GM04503 (cell line): ENCODE measurements at regions not wholly inside any gene's neighbourhood (a gene's known extent, or its start where the extent isn't known, plus 50 kb on each side); places are given as distances from the start of the nearest gene placed in this dataset.

Experiments used
- DNase-seq: peaks from one replicate; pipeline ENCODE4 v3.0.0-alpha.2; 2012; ENCODE audit warnings: low read depth

DNA sequence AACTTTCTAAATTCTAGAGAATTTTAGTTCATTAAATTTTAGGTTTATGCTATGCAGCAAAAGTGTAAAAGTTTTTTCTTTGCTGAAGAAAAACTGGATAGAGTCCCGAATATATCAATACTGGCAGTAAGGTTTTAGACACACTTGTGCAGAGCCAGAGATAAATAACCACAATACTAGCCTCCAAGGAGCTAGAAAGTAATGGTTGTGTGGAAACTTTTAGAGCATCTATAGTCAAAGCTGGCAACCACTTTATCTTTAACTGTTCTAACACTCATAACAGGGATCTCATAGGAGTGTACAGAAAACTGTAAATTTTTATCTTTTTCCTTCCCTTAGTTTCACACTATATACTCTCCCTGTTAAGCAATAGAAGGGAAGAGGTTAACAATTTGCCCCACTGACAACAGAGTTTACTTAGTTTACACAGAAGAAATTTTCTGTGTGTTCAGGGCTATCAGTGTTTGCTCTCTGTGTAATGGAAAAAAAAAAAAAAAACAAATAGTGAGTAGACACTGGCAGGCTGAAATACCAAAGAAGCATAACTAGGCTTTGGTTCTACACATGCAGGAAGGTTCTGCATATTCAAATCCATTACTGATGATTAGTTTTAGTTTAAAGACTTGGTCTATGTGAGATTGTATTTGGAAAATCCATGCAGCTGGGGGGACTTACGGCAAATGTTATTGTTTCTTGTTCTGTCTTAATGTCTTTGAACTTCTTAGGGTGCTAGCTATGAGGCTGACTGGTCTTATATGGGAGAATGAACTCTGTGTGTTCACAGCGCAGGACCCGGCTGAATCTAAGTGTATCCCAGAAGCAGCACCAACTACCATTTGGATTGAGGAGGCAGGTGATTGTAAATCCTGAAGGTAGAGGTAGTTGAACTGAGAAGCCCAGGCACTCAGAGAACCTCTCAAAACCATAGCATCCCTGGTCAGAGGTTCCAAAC, 187.6 kb downstream of the PCSK1 start:
- no peak for DNase-seq

DNA sequence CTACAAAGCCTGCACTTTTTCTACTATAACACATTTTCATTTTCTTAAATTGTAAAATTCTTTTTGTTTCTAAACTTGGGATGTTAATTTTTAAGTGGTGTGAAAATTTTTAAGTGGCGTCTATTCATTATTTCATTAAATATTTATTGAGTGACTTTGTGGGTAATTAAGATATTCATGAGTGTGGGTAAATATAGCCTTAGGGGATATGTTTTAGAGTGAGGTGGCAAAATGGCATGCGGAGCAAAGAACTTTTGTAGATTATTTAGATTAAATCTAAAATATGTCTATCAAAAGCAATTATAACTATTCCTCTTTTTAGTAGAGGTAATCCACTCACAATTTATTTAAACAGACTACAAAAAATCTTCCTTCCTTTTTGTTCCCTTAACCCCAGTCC, 188.4 kb downstream of the PCSK1 start:
- DNase-seq: no peak

DNA sequence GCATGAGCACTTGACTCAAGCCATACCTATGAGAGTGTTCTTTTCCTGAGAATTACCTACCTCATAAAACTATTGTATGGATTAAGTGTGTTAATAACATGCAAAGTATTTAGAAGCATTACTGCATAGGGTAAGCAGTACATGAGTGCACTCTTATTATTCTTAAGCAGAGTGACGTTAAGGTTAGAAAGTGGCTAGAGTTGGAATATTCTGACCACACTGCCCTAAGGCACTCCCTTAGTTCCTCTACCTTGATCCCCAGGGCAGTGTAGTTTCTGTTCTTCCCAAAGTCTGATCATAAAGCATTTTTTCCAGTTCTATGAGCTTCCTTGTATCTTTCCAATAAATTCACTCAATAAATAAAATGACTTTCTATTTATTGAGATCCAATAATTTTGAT, 189.2 kb downstream of the PCSK1 start:
- DNase-seq: no peak

DNA sequence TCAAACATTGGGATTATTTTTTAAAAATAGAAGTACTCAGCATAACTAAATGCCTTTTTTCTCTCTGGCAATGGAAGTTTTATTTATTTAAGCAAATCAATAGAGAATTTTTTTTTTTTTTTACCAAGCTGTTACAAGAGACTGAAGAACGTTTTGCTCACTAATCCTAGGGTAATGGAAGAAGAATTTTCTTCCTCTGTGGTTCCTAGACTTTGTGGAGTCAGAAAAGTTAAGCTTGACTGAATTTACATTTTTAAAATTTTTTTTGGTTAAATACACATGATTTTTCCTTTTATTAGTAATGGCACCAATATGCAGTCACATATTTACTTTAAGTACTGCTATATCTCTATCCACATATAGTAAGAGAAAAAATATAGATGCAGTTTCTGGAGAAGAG, 189.8 kb downstream of the PCSK1 start:
- no peak for DNase-seq

DNA sequence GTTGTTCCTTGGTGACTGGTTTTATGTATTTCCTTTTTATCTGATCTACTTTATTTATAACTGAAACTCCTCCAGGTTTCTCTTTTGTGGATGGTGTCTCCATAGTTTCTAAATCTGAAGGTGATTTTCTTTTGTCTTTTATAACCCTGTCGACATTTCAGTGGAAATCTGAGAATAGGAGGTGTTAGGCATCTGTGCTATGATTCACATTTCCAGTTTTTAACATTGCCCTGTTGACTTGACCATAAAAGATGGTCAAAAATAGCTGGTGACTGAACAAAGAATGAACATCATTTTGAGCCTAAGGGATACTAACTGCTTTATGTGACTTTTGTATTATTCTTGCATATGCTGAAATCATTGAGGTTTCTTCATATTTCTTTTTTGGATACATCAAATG, 190.5 kb downstream of the PCSK1 start:
- DNase-seq: no peak

DNA sequence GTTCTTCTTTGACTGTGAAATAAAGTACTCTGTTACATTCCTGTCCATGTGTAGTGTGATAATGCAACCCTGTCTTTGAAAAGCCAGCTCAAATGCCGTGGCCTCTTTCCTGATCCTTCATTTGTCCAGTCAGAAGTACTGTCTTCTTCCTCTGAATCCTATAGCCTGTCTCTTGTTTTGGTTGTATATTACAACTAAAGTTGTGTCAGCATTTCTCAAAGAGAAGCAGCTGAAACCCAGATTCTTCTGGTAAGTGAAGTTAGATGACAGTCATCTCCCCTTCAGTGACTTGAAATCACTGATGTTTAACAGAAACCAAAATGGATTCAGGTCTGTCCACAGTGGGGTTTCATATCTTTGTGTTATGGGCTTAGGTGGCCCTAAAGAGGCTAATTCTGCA, 196.2 kb downstream of the PCSK1 start:
- DNase-seq: no peak

DNA sequence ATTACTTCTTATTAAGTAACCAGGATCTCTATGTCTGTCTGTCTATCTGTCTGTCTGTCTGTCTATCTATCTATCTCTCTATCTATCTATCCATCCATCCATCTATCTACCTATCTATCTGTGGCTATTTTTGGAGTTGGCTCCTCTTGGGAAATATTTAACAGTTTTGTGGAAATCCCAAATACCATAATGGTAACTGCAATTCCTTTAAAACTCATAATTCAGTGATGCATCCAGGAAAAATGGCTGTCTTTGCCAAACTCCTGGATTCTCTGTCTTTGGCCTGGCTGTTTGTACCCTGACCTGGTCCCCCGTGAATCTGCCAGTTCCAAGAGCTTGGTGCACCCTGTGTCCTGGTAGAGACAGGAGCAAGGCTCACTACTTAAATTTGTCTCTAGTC, 197.0 kb downstream of the PCSK1 start:
- no peak for DNase-seq

DNA sequence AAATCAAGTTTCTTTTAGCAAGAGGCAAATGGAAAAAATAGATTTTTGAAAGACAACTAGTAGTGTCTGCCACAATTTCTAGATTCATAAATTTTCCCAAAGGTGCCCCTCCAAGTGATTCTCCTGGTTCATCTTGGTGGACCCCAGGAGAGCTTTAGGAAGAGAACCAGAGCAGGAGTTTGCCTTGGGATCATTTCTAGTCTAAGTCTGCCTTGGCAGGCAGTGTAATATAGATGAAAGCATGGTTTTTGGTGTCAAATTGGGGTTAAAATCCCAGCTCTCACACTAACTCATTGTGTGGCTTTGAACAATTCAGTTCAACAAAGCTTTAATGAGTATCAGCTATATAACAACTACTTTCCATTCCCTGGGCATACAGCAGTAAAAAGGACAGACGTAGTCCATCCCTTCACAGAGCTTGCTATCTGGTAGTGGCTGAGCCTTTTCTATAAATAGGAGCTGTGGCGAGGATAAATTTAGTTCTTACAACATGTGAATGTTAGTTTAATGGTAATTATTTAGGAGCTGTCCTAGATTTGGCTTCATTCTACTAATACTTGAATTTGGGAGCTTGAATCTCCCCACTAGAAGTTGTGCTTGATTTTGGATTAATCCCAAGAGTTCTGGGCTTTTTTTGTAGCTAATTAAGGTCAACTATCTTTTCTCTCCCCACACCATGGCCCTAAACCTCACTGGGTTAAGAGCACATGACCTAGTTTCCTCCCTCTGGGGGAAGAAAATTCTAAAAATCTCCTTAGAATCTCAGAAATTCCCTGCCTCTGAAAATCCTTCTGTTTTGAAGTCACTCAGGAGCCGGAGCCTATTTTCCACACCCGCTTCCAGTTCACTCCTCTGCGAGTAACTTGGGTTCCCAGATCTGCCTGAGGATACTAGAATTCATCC, 197.8 kb downstream of the PCSK1 start:
- no peak for DNase-seq

DNA sequence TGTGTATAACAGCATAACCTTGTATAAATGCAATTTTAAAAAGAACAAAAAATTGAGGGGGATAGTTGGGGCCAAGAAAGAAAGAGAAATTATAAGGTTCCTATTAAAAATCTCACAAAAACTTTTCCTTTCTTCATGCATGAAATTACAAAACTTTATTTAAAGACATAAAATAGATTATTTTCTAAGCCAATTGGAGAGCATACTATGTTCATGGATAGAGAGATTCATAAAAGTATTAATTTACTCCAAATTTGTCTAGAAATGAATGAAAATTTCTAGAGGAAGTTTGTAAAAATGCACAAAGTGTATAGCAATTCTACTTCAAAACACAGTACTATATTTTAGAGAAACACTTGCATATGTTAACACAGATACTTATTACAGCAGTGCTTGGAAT, 200.4 kb downstream of the PCSK1 start:
- DNase-seq: no peak

DNA sequence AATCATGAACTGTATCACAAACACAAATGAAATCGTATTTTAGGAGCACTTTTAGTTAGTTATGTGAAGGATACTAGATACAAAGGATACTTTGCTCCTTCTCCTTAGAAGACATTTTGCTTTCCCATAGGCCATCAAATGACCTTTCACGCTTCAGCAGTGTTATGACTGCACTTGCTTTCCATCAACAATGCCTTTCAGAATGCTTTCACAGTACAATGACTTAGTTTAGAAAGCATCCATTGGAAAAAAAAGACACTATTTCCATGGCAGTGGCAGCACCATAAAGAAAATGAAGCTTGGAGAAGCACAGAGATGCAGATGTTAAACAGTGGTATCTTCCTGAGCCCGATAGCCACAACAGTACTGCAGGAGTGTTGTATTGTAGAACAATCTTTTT, 203.9 kb downstream of the PCSK1 start:
- no peak for DNase-seq

DNA sequence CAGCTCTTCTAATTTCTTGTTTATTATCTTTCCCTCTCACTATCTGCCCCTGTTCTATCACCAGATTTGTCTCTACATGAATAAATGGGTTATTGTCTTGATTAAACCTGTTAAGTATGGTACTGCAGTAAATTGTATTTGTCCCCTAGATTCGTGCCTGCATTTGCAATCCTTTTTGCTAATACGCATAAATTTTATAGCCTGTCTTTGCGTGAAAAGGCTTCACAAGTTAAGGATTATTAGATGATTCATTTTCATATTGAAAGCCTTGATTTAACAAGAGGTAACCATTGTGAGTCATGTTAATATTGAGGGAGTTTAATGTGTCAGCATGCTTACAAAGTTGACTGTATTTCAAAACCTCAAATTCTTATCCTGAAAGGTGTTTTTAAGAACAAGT, 204.6 kb downstream of the PCSK1 start:
- no peak for DNase-seq

DNA sequence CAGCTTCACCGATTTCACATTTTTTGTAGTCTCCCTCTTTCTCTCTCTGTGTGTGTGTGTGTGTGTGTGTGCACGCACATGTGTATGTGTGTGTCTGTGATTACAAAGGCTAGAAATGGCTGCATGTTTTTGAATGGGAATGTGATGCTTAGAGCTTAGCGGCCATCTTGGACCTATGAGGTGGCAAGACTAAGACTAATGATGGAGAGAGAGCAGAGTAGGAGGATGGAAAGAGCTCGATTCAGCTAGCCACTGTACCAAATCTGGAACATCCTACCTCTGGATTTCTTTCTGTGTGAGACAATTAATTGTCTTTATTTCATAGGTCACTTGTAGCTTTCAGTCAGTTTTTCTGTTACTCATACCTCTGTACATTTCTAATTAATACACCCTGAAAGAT, 205.1 kb downstream of the PCSK1 start:
- no peak for DNase-seq

DNA sequence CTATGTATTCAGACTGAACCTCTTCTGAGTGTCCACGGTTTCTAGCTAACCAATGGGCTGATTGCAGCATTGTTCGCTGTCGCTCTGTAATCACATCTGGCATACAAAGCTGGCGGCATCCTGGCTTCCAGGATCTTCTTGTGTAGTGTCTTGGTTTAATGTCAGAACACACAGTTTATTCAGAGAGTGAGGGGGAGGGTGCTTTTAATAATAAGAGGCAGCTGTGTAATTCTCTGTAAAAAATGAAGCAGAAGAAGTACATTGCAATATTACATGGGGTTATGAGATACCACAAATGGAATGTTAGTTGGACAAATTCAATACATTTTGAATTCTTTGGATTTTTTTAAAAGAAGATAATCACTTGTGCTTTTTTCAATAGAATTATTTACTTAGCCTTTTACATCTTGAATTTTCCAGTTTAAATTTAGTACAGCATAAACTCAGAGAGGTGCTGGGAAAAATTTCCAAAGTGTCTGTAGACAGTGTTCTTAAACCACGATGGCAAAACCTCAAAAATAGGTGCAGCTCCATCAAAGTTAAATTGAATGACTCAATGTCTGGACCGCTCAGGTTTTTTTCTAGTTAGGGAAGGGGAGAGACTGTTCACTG, 206.0 kb downstream of the PCSK1 start:
- peak; percentile 95 for DNase-seq

DNA sequence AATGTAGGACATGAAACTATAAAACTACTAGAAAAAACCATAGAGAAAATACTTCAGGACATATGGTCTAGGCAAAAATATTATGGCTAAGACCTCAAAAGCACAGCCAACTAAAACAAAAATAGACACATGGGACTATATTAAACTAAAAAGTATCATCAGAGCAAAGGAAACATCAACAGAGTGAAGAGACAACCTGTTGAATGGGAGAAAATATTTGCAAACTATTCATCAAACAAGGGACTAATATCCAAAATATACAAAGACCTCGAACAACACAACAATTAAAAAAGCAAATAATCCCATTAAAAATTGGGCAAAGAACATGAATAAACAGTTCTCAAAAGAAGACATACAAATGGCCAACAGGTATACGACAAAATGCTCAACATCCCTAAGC, 210.9 kb downstream of the PCSK1 start:
- no peak for DNase-seq

DNA sequence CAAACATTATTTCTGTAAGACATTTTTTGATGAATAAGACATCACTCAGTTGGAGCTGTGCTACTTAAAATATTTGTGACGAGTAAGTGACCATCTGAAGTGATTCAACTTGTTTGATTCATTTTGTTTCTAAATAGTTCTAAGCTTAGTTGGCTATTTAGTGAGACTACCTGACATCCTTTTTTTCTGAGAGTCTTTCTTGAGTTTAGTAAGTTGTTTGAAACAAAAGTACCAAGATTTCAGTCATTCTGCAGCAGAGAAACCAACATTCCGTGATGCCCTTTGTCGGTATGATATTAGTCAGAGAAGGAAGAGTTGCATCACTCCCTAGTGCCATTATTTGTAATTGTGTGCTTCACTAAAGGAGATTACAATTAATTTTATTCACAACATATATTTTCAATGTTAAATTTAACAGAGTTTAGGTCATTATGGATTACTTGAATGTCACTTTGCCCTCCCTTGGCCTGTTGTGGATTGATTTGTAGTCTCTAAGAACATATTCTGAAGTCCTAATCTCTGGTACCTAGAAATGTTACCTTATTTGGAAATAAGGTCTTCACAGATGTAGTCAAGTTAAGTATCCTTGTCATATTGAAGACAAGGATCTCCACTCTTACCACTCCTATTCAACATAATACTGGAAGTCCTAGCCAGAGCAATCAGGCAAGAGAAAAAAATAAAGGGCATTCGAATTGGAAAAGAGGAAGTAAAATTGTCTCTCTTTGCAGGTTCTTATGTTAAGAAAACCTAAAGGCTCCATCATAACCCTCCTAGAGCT, 212.2 kb downstream of the PCSK1 start:
- DNase-seq: no peak

DNA sequence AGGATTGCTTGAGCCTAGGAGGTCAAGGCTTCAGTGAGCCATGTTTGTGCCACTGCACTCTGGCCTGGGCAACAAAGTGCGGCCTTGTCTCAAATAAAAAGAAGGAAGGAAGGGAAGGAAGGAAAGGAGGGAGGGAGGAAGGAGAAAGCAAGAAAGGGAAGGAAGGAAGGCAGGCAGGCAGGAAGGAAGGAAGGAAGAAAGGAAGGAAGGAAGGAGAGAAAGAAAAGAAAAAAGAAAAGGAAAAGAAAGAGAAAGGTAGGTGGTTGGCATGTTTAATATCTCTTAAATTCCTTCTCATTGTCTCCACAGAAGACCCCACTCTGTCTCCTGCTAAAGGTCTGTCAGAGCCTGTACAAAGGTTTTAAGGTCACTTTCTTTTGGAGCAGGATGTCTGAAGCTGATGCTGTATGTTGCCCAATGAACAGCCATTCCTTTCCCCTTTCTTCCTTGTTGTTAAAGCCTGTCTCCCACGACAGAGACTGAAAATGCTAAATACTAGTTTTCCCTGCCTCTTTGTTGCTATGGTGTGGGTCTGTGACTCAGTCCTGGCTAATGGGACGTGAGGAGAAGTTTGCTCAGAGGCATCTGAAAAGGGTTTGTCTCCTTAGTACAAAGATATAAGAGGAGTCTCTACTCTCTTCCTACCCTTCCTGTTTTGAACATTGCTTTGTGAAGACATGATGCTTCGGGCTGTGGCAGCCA, 213.3 kb downstream of the PCSK1 start:
- DNase-seq: peak; percentile 84

DNA sequence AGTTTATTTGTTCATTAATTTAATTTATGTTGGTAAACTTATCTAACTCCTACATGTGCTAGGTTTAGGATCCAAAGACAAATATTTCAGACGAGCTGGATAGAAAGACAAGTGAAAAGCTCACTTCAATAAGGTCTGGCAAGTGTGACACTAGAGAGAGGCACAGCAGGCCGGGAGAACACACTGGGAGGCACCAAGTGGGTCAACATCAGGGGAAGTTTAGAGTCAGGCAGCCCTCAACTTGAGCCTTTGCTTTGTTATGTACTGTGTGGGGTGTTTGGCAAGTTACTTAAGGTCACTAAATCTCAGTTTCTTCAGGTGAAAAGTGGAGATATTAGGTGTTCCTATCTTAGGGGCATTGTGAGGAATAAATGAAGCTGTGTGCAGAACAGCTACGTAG, 214.4 kb downstream of the PCSK1 start:
- no peak for DNase-seq

DNA sequence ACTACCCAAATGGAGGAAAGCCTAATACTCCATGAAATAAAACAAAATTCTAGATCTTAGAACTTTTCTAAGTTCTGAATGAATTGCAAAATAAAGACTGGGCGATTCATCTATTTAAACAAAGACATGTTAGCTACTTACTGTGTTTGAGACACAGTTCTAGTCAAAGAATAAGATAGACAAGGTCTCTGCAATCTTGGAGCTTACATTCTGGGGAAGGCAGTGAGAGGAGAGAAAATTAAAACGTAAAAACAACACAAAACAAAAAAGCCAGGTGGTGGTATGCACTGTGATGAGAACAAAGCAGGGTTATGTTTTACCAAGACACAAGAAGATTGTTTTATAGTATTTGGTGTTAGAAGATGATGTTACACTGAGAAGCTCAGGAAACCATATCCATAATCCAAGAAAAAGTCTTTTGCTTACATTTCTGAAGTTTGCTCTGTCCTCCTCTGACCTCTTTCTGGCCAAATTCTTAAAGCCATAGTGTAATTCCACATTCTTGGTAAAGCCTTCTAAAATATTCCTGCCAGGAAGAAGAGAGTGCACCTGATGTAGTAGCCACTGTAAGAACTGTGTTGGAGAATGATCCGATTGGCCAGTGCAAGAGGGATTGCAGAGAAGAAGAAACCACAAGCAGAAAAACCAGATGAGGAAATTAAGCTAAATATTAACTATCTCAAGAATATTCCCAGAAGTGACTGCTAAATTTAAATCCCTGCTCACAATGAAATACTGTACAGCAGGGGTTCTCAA, 218.4 kb downstream of the PCSK1 start:
- no peak for DNase-seq

DNA sequence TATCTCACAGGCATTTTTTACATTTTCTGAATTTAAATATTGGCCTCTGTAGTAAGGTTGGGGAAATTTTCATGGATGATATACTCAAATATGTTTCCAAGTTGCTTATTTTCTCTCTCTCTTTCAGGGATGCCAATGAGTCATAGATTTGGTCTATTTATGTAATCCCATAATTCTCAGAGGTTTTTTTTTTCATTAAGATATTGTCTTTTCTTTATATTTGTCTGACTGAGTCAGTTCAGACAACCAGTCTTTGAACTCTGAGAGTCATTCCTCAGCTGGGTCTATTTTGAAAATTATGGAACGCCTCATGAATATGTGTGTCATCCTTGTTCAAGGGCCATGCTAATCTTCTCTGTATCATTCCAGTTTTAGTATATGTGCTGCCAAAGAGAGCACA, 223.2 kb downstream of the PCSK1 start:
- peak; percentile 74 for DNase-seq

DNA sequence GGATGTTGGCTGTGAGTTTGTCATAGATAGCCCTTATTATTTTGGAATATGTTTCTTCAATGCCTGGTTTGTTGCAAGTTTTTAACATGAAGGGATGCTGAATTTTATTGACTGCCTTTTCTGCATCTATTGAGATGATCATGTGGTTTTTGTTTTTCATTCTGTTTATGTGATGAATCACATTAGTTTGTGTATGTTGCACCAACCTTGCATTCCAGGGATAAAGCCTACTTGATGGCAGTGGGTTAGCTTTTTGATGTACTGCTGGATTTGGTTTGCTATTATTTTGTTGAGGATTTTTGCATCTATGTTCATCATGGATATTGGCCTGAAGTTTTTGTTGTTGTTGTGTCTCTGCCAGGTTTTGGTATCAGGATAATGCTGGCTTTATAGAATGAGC, 225.6 kb downstream of the PCSK1 start:
- DNase-seq: no peak

DNA sequence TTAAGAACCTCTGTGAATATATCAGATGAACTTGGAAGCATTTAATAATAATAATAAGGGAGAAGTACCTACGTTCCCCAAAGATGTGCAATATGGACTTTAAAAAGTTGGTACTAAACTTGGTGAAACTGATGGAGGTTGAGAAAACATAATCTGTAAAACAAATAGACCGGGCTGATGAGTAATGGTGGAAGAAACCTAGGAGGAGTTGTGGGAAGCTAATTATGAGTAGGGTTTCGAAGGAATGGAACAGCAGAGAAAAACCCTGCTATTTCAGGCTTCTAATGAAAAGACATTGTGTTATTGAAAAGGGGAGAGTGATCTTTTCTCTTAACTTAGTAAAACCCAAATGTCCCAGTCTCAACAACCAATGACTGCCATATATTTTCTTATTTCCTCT, 229.3 kb downstream of the PCSK1 start:
- no peak for DNase-seq
